ENCODE measurements at regions not wholly inside any gene's neighbourhood (a gene's known extent, or its start where the extent isn't known, plus 50 kb on each side); places are given as distances from the start of the nearest gene placed in this dataset.

GRCh38 chr4:131137196-131137595 lies 2011.9 kb upstream of the PCDH10 start:
- no peaks in the 10 kb centered on the region for H3K4me1 ChIP-seq (ENCODE audit: control insufficient read depth, insufficient read depth, low read length)
- no peak overlapping the region for H3K4me3 ChIP-seq (ENCODE audit: low read length)
- H3K27ac ChIP-seq (ENCODE audit: low read length) = no peak overlapping the region
- no peaks in the 10 kb centered on the region for H3K9me3 ChIP-seq (ENCODE audit: control insufficient read depth, insufficient read depth, low read length)
- no peaks in the 10 kb centered on the region for H3K27me3 ChIP-seq (ENCODE audit: control insufficient read depth, insufficient read depth, low read length)
- no peak for DNase-seq (ENCODE audit: low read depth, low spot score)
- WGBS (ENCODE audit: insufficient coverage, insufficient read length) = no CpG with 5 or more reads among the region's 2 CpGs
- no peaks in the 10 kb centered on the region for H3K36me3 ChIP-seq (ENCODE audit: control insufficient read depth, insufficient read depth, low read length)

DNA sequence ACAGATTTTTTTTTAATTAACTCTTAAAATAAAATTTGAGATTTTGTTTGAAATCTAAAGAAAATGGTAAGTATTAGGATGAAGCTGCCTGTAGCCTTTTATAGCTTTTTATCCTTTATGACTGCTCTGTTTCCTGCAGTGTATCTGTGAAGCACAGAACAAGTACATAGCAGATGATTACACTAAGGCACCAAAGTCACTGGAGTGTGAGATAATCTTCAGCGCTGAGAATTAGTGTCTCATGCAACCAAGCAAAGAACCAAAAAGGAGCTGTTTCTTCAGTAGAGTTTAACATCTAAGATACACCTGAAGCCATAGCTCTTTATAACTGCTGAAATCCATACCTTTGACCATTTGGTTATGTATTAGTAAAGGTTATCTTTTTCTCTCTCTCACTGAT lies 1989.8 kb upstream of the PCDH10 start:
- DNase-seq (ENCODE audit: low read depth, low spot score) = no peak
- Histone ChIP-seq H3K9me3 (ENCODE audit: control insufficient read depth, insufficient read depth, low read length) (no peaks in the 10 kb centered on the region), H3K4me3 (ENCODE audit: low read length) (no peak overlapping the region), H3K36me3 (ENCODE audit: control insufficient read depth, insufficient read depth, low read length) (no peaks in the 10 kb centered on the region), H3K27ac (ENCODE audit: low read length) (no peak overlapping the region), H3K27me3 (ENCODE audit: control insufficient read depth, insufficient read depth, low read length) (no peaks in the 10 kb centered on the region), H3K4me1 (ENCODE audit: control insufficient read depth, insufficient read depth, low read length) (no peaks in the 10 kb centered on the region)
- no CpG with 5 or more reads among the region's 1 CpG for WGBS (ENCODE audit: insufficient coverage, insufficient read length)

DNA sequence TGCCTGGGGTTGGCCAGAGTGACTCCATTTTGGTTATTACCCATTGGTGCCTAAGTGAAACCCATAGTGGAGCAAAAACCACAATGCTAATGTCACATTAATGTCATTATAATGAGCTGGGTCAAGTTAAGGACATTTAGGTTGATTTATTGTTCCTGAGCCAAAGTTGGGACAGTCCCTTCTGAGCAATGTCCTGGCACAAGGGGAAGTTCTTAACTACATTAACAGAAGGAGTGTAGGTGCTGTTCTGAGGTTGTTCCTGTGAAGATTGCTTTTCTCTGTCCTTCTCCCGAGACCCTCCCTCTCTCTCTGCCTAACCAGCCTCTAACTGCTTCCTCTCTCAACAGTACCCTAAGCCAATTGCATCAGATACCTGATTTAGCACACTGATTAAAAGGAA lies 1956.8 kb upstream of the PCDH10 start:
- DNase-seq (ENCODE audit: low read depth, low spot score) = no peak
- Histone ChIP-seq H3K9me3 (ENCODE audit: control insufficient read depth, insufficient read depth, low read length) (no peaks in the 10 kb centered on the region), H3K4me3 (ENCODE audit: low read length) (no peak overlapping the region), H3K27ac (ENCODE audit: low read length) (no peak overlapping the region), H3K36me3 (ENCODE audit: control insufficient read depth, insufficient read depth, low read length) (no peaks in the 10 kb centered on the region), H3K27me3 (ENCODE audit: control insufficient read depth, insufficient read depth, low read length) (no peaks in the 10 kb centered on the region), H3K4me1 (ENCODE audit: control insufficient read depth, insufficient read depth, low read length) (no peaks in the 10 kb centered on the region)
- no CpG with 5 or more reads among the region's 1 CpG for WGBS (ENCODE audit: insufficient coverage, insufficient read length)

DNA sequence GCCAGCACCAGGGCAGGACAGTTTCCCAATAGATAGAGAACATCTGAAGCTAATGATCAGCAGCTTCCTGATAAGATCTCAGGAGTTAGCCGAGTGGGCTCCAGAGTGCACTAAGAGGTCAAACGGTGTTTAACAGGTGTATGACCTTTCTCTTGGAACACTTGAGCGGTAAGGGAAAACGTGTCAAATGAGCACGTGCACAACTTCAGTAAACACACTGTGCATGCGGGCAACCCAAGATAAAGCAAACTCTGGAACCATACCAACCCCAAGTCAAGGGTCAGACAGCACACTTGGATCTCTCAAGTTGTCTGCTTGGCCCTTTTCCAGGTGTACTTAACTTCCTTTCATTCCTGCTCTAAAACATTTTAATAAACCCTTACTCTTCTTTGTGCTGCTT lies 1941.5 kb upstream of the PCDH10 start:
- no peak for DNase-seq (ENCODE audit: low read depth, low spot score)
- Histone ChIP-seq H3K4me3 (ENCODE audit: low read length) (no peak overlapping the region), H3K27ac (ENCODE audit: low read length) (no peak overlapping the region), H3K9me3 (ENCODE audit: control insufficient read depth, insufficient read depth, low read length) (no peaks in the 10 kb centered on the region), H3K4me1 (ENCODE audit: control insufficient read depth, insufficient read depth, low read length) (no peaks in the 10 kb centered on the region), H3K27me3 (ENCODE audit: control insufficient read depth, insufficient read depth, low read length) (no peaks in the 10 kb centered on the region), H3K36me3 (ENCODE audit: control insufficient read depth, insufficient read depth, low read length) (no peaks in the 10 kb centered on the region)
- WGBS (ENCODE audit: insufficient coverage, insufficient read length) = no CpG with 5 or more reads among the region's 6 CpGs

DNA sequence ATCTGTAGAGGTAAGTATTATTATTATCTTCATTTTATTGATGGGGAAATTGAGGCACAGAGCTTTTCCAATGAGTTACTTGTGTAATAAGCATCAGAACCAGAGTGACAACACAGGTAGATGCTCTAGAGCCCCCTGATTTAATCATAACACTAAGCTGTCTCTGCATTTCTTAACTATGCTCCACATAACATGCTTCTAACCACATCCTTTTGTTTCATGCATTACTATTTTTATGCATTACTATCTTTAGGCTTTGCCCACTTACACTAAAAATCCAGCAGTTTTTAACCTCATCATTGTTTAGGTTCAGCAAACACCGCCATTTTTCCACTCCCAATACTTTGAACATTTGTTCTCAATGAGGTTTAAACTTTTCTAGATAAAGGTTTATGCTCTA lies 1900.8 kb upstream of the PCDH10 start:
- no peak for DNase-seq (ENCODE audit: low read depth, low spot score)
- no peaks in the 10 kb centered on the region for H3K36me3 ChIP-seq (ENCODE audit: control insufficient read depth, insufficient read depth, low read length)
- H3K4me3 ChIP-seq (ENCODE audit: low read length) = no peak overlapping the region
- H3K27me3 ChIP-seq (ENCODE audit: control insufficient read depth, insufficient read depth, low read length) = no peaks in the 10 kb centered on the region
- no CpG with 5 or more reads among the region's 1 CpG for WGBS (ENCODE audit: insufficient coverage, insufficient read length)
- no peaks in the 10 kb centered on the region for H3K4me1 ChIP-seq (ENCODE audit: control insufficient read depth, insufficient read depth, low read length)
- no peak overlapping the region for H3K27ac ChIP-seq (ENCODE audit: low read length)
- H3K9me3 ChIP-seq (ENCODE audit: control insufficient read depth, insufficient read depth, low read length) = no peaks in the 10 kb centered on the region

GRCh38 chr4:131251321-131251720 lies 1897.8 kb upstream of the PCDH10 start:
- WGBS (ENCODE audit: insufficient coverage, insufficient read length) = no CpG with 5 or more reads among the region's 3 CpGs
- H3K36me3 ChIP-seq (ENCODE audit: control insufficient read depth, insufficient read depth, low read length) = no peaks in the 10 kb centered on the region
- H3K27me3 ChIP-seq (ENCODE audit: control insufficient read depth, insufficient read depth, low read length) = no peaks in the 10 kb centered on the region
- H3K4me1 ChIP-seq (ENCODE audit: control insufficient read depth, insufficient read depth, low read length) = no peaks in the 10 kb centered on the region
- no peak overlapping the region for H3K27ac ChIP-seq (ENCODE audit: low read length)
- no peak overlapping the region for H3K4me3 ChIP-seq (ENCODE audit: low read length)
- H3K9me3 ChIP-seq (ENCODE audit: control insufficient read depth, insufficient read depth, low read length) = no peaks in the 10 kb centered on the region
- no peak for DNase-seq (ENCODE audit: low read depth, low spot score)

GRCh38 chr4:131257241-131257640 lies 1891.9 kb upstream of the PCDH10 start:
- Histone ChIP-seq H3K4me1 (ENCODE audit: control insufficient read depth, insufficient read depth, low read length) (no peaks in the 10 kb centered on the region), H3K27me3 (ENCODE audit: control insufficient read depth, insufficient read depth, low read length) (no peaks in the 10 kb centered on the region), H3K9me3 (ENCODE audit: control insufficient read depth, insufficient read depth, low read length) (no peaks in the 10 kb centered on the region), H3K4me3 (ENCODE audit: low read length) (no peak overlapping the region), H3K36me3 (ENCODE audit: control insufficient read depth, insufficient read depth, low read length) (no peaks in the 10 kb centered on the region), H3K27ac (ENCODE audit: low read length) (no peak overlapping the region)
- no peak for DNase-seq (ENCODE audit: low read depth, low spot score)
- no CpG with 5 or more reads among the region's 2 CpGs for WGBS (ENCODE audit: insufficient coverage, insufficient read length)

- no CpG with 5 or more reads among the region's 2 CpGs for WGBS (ENCODE audit: insufficient coverage, insufficient read length)
- DNase-seq (ENCODE audit: low read depth, low spot score) = no peak
These were observed 1890.7 kb upstream of the PCDH10 start for GRCh38 chr4:131258361-131258760.

GRCh38 chr4:131288441-131288840 lies 1860.7 kb upstream of the PCDH10 start:
- H3K4me3 ChIP-seq (ENCODE audit: low read length) = no peak overlapping the region
- DNase-seq (ENCODE audit: low read depth, low spot score) = no peak
- no peaks in the 10 kb centered on the region for H3K36me3 ChIP-seq (ENCODE audit: control insufficient read depth, insufficient read depth, low read length)
- no peaks in the 10 kb centered on the region; the same call in 1 of the 2 replicates for H3K9me3 ChIP-seq (ENCODE audit: control insufficient read depth, insufficient read depth, low read length)
- H3K27me3 ChIP-seq (ENCODE audit: control insufficient read depth, insufficient read depth, low read length) = no peaks in the 10 kb centered on the region
- no peak overlapping the region for H3K27ac ChIP-seq (ENCODE audit: low read length)
- H3K4me1 ChIP-seq (ENCODE audit: control insufficient read depth, insufficient read depth, low read length) = no peaks in the 10 kb centered on the region

More at GRCh38 chr4:131258361-131258760, 1890.7 kb upstream of the PCDH10 start:
- H3K9me3 ChIP-seq (ENCODE audit: control insufficient read depth, insufficient read depth, low read length) = no peaks in the 10 kb centered on the region
- H3K27me3 ChIP-seq (ENCODE audit: control insufficient read depth, insufficient read depth, low read length) = no peaks in the 10 kb centered on the region
- no peaks in the 10 kb centered on the region for H3K4me1 ChIP-seq (ENCODE audit: control insufficient read depth, insufficient read depth, low read length)
- no peak overlapping the region for H3K4me3 ChIP-seq (ENCODE audit: low read length)
- H3K36me3 ChIP-seq (ENCODE audit: control insufficient read depth, insufficient read depth, low read length) = no peaks in the 10 kb centered on the region
- H3K27ac ChIP-seq (ENCODE audit: low read length) = no peak overlapping the region

DNA sequence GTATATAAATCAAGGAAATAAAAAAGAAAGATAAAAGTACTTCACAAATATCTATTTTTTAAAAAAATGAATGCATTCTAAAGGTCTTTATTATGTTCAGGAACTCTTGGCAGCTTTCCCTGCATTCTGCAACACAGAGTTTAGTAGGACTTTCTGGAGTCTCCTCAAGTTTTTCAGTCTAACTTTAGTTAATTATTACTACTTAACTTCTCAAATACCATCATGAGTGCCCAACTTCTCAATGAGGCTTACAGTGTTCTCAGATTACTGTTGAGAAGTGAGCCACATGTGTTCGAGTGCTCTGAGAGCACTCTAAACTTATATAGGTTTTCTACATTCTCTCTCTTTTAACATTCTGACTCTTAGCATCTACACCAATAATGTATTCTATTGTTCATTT lies 1852.9 kb upstream of the PCDH10 start:
- Histone ChIP-seq H3K9me3 (ENCODE audit: control insufficient read depth, insufficient read depth, low read length) (no peaks in the 10 kb centered on the region), H3K4me3 (ENCODE audit: low read length) (no peak overlapping the region), H3K27ac (ENCODE audit: low read length) (no peak overlapping the region), H3K4me1 (ENCODE audit: control insufficient read depth, insufficient read depth, low read length) (no peaks in the 10 kb centered on the region), H3K27me3 (ENCODE audit: control insufficient read depth, insufficient read depth, low read length) (no peaks in the 10 kb centered on the region), H3K36me3 (ENCODE audit: control insufficient read depth, insufficient read depth, low read length) (no peaks in the 10 kb centered on the region)
- no peak for DNase-seq (ENCODE audit: low read depth, low spot score)
- no CpG with 5 or more reads among the region's 1 CpG for WGBS (ENCODE audit: insufficient coverage, insufficient read length)

DNA sequence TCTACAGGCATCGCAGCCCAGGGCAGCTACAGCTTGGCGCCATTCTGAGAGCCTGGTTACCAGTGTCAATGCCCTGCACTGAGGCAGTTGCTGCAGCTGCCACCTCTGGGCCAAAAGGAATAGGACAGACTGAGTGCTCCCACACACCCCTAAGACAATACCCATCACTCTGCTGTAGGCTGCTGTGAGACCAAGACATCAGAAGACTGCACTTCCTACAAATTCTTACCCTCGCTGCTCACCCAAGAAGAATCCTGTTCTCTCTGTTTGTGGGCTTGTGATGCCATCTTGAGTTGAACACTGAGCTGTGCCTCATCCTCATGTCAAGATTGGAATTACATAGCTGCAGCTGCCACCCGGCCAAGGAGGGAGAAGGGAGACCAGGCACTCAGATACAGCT lies 1847.0 kb upstream of the PCDH10 start:
- Histone ChIP-seq H3K27me3 (ENCODE audit: control insufficient read depth, insufficient read depth, low read length) (no peaks in the 10 kb centered on the region), H3K4me1 (ENCODE audit: control insufficient read depth, insufficient read depth, low read length) (no peaks in the 10 kb centered on the region), H3K36me3 (ENCODE audit: control insufficient read depth, insufficient read depth, low read length) (no peaks in the 10 kb centered on the region), H3K4me3 (ENCODE audit: low read length) (no peak overlapping the region), H3K9me3 (ENCODE audit: control insufficient read depth, insufficient read depth, low read length) (no peaks in the 10 kb centered on the region), H3K27ac (ENCODE audit: low read length) (no peak overlapping the region)
- no CpG with 5 or more reads among the region's 4 CpGs for WGBS (ENCODE audit: insufficient coverage, insufficient read length)
- DNase-seq (ENCODE audit: low read depth, low spot score) = no peak

All from iPS DF 6.9 (cell line).